Endodermal cell (in vitro differentiated cells): ENCODE measurements at regions not wholly inside any gene's neighbourhood (a gene's known extent, or its start where the extent isn't known, plus 50 kb on each side); places are given as distances from the start of the nearest gene placed in this dataset.

ENCODE experiments used
- DNase-seq: peaks from one replicate; pipeline ENCODE4 v3.0.0-alpha.2; 2017
- H3K27ac ChIP-seq: 2 replicates; pipeline ENCODE4 v1.5.1; 2013; ENCODE audit warnings: mild to moderate bottlenecking, low read depth, low read length, moderate library complexity
- H3K27me3 ChIP-seq: 2 replicates; pipeline ENCODE4 v1.6.1; 2013; ENCODE audit warnings: mild to moderate bottlenecking, low read length, moderate library complexity; ENCODE audit not compliant: insufficient read depth, control insufficient read depth, poor library complexity, severe bottlenecking
- H3K36me3 ChIP-seq: 2 replicates; pipeline ENCODE4 v1.7.0; 2013; ENCODE audit warnings: mild to moderate bottlenecking, low read length, moderate library complexity; ENCODE audit not compliant: control insufficient read depth, insufficient read depth
- H3K4me1 ChIP-seq: one replicate; pipeline ENCODE4 v1.7.0; 2013; ENCODE audit warnings: low read length; ENCODE audit not compliant: control insufficient read depth, insufficient read depth
- H3K4me3 ChIP-seq: 2 replicates; pipeline ENCODE4 v1.5.1; 2013; ENCODE audit warnings: mild to moderate bottlenecking, low read length, moderate library complexity
- H3K9ac ChIP-seq: 2 replicates; pipeline ENCODE4 v1.6.1; 2013; ENCODE audit warnings: mild to moderate bottlenecking, low read length, moderate library complexity; ENCODE audit not compliant: poor library complexity, severe bottlenecking; ENCODE audit errors: extremely low read depth
- H3K9me3 ChIP-seq: 2 replicates; pipeline ENCODE4 v1.6.1; 2013; ENCODE audit warnings: mild to moderate bottlenecking, low read length, moderate library complexity; ENCODE audit not compliant: control insufficient read depth
- H3K27ac Mint-ChIP-seq: 2 replicates; pipeline ENCODE4 v1.8.0; 2020; ENCODE audit warnings: mixed read lengths
- H3K27me3 Mint-ChIP-seq: 2 replicates; pipeline ENCODE4 v1.8.0; 2021; ENCODE audit warnings: mild to moderate bottlenecking, mixed read lengths; ENCODE audit not compliant: insufficient read depth
- H3K36me3 Mint-ChIP-seq: 2 replicates; pipeline ENCODE4 v1.8.0; 2020; ENCODE audit warnings: low read depth, mixed read lengths
- H3K4me1 Mint-ChIP-seq: 2 replicates; pipeline ENCODE4 v1.8.0; 2020; ENCODE audit warnings: mixed read lengths
- H3K4me3 Mint-ChIP-seq: 2 replicates; pipeline ENCODE4 v1.8.0; 2020; ENCODE audit warnings: mild to moderate bottlenecking, moderate library complexity, mixed read lengths
- H3K9me3 Mint-ChIP-seq: 2 replicates; pipeline ENCODE4 v1.8.0; 2020; ENCODE audit warnings: mild to moderate bottlenecking, mixed read lengths
- CTCF ChIP-seq: fragments of 200-600 bp; sonication (generic); conservative IDR thresholded peaks from 2 replicates; pipeline ENCODE4 v1.5.0; 2021; ENCODE audit warnings: antibody characterized with exemption, mild to moderate bottlenecking
- WGBS, 2 experiments: methylation state at CpG; one replicate each; pipeline versions ENCODE4 v1.1.5 to v1.1.7; 2013; ENCODE audit warnings: missing lambda C conversion rate in 2 of 2, mixed read lengths in 1 of 2; ENCODE audit not compliant: insufficient coverage in 1 of 2, insufficient read length in 1 of 2; 5-methylcytosine and 5-hydroxymethylcytosine counted together

DNA sequence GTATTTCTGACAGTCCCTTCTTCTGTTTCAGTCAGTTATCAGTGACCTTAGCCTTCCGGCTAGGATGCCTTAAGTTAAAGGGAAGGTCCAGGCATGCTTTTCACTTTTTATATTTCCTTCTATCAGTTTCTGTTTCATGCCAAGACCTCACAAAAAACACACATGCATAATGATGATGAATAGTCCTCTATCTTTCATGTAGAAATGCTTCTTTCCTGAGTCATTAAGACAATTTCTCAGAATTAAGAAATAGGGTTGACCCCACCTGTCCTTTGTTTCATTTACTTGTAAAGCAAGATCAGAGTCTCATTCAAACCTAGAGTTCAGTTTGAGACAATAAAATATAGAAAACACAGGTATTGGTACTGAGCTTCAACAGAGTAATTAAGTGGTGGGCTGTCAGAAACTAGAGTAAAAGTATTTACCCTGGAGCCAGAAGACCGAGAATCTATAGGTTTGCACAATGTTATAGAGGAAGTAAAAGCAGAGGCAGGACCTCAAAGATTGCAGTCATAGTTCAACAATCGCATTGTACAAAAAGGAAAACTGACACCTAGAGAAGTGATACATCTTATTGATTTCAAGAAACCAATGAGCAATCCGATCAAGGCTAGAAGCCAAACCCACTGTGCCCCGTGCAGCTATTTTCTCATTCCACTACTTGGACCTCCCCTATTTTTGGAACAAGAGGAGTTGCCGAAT lies 118.7 kb upstream of the PUM3 start:
- H3K27me3 Mint-ChIP-seq: peaks cover 3% of the 10 kb centered on the region
- WGBS, 2 experiments: 85 to 95% methylated on average over 5 to 6 of the region's 6 CpGs

DNA sequence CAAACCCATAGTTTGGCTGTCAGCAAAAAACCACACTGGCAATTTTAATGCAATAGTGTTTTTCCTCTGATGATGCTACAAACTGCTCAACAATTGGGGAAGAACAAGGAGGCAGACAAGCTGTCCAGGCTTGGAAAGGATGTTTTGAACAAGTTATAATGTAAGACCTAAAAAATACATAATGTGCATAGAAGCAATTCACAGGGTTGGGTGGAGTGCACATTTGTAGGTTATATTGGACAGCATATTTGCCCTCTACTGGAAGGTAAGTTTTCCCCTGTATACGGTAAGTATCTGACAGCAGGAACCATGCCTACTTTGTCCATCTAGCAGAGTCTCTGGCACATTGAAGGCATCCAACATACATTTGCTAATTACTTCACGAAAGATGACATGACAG lies 114.3 kb upstream of the PUM3 start:
- Histone ChIP-seq H3K4me1 (no peaks in the 10 kb centered on the region), H3K4me3 (no peak overlapping the region), H3K36me3 (no peaks in the 10 kb centered on the region), H3K9ac (no peak overlapping the region), H3K9me3 (no peaks in the 10 kb centered on the region), H3K27me3 (peaks cover 9% of the 10 kb centered on the region), H3K27ac (no peak overlapping the region)
- Mint-ChIP-seq H3K27ac (no peak overlapping the region), H3K4me3 (no peak overlapping the region), H3K27me3 (peaks cover 3% of the 10 kb centered on the region), H3K9me3 (no peaks in the 10 kb centered on the region), H3K36me3 (no peaks in the 10 kb centered on the region), H3K4me1 (no peaks in the 10 kb centered on the region)
- DNase-seq: no peak
- 88 to 100% methylated on average over 2 of the region's 2 CpGs for WGBS, 2 experiments
- TF ChIP-seq CTCF: no peak

More for the DNA sequence above, 118.7 kb upstream of the PUM3 start:
- no peak for DNase-seq
- H3K36me3 ChIP-seq: no peaks in the 10 kb centered on the region
- no peak overlapping the region for H3K9ac ChIP-seq
- Mint-ChIP-seq H3K4me1 (no peaks in the 10 kb centered on the region), H3K9me3 (no peaks in the 10 kb centered on the region), H3K27ac (no peak overlapping the region), H3K4me3 (no peak overlapping the region), H3K36me3 (no peaks in the 10 kb centered on the region)
- H3K4me3 ChIP-seq: no peak overlapping the region
- no peak overlapping the region for H3K27ac ChIP-seq
- peaks cover 9% of the 10 kb centered on the region for H3K27me3 ChIP-seq
- no peaks in the 10 kb centered on the region for H3K4me1 ChIP-seq
- no peak for TF ChIP-seq CTCF
- H3K9me3 ChIP-seq: no peaks in the 10 kb centered on the region

GRCh38 chr9:2957656-2958200 lies 113.8 kb upstream of the PUM3 start:
- Histone ChIP-seq H3K36me3 (no peaks in the 10 kb centered on the region), H3K4me1 (no peaks in the 10 kb centered on the region), H3K9ac (no peak overlapping the region), H3K27me3 (peaks cover 9% of the 10 kb centered on the region), H3K27ac (no peak overlapping the region), H3K9me3 (no peaks in the 10 kb centered on the region), H3K4me3 (no peak overlapping the region)
- Mint-ChIP-seq H3K4me3 (no peak overlapping the region), H3K27me3 (peaks cover 3% of the 10 kb centered on the region), H3K9me3 (no peaks in the 10 kb centered on the region), H3K36me3 (no peaks in the 10 kb centered on the region), H3K27ac (no peak overlapping the region), H3K4me1 (no peaks in the 10 kb centered on the region)
- WGBS, 2 experiments: 92 to 93% methylated on average over 4 to 6 of the region's 6 CpGs
- DNase-seq: no peak
- no peak for TF ChIP-seq CTCF
